ENCODE measurements at regions not wholly inside any gene's neighbourhood (a gene's known extent, or its start where the extent isn't known, plus 50 kb on each side); places are given as distances from the start of the nearest gene placed in this dataset.

- TF ChIP-seq, protein P1, sequence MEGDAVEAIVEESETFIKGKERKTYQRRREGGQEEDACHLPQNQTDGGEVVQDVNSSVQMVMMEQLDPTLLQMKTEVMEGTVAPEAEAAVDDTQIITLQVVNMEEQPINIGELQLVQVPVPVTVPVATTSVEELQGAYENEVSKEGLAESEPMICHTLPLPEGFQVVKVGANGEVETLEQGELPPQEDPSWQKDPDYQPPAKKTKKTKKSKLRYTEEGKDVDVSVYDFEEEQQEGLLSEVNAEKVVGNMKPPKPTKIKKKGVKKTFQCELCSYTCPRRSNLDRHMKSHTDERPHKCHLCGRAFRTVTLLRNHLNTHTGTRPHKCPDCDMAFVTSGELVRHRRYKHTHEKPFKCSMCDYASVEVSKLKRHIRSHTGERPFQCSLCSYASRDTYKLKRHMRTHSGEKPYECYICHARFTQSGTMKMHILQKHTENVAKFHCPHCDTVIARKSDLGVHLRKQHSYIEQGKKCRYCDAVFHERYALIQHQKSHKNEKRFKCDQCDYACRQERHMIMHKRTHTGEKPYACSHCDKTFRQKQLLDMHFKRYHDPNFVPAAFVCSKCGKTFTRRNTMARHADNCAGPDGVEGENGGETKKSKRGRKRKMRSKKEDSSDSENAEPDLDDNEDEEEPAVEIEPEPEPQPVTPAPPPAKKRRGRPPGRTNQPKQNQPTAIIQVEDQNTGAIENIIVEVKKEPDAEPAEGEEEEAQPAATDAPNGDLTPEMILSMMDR (IDR thresholded peaks at IDR 0.05): no peak
- TF ChIP-seq EZH2 (IDR thresholded peaks at IDR 0.05) (no peak), EZH2phosphoT487 (IDR thresholded peaks at IDR 0.05) (no peak)
Measured at GRCh38 chr2:239779584-239779983, 245.6 kb downstream of the NDUFA10 start.

Data from neural progenitor cell (in vitro differentiated cells).